ENCODE measurements at regions not wholly inside any gene's neighbourhood (a gene's known extent, or its start where the extent isn't known, plus 50 kb on each side); places are given as distances from the start of the nearest gene placed in this dataset.

- TF ChIP-seq CTCF (optimal IDR thresholded peaks at IDR 0.05 in 1 of 3, IDR thresholded peaks at IDR 0.05 in 1 of 3, conservative IDR thresholded peaks at IDR 0.05 in 1 of 3; ENCODE audit: extremely low read depth in 1 of 3, insufficient read depth in 2 of 3, low read length in 3 of 3): no peak
- no peak for TF ChIP-seq EZH2 (IDR thresholded peaks at IDR 0.05; ENCODE audit: low read length)
Observed at GRCh38 chr3:167936019-167936418, 159.7 kb downstream of the GOLIM4 start.
